ENCODE measurements at regions not wholly inside any gene's neighbourhood (a gene's known extent, or its start where the extent isn't known, plus 50 kb on each side); places are given as distances from the start of the nearest gene placed in this dataset.

GRCh38 chrX:794311-794710 is 163.7 kb downstream of the SHOX start:
- DNase-seq (ENCODE audit: low spot score), result no peak

GRCh38 chrX:793216-793770 is 162.7 kb downstream of the SHOX start:
- DNase-seq (ENCODE audit: low spot score), result no peak

GRCh38 chrX:791479-792034 is 161.0 kb downstream of the SHOX start:
- no peak for DNase-seq (ENCODE audit: low spot score)

GRCh38 chrX:790783-791360 is 160.3 kb downstream of the SHOX start:
- no peak for DNase-seq (ENCODE audit: low spot score)

- DNase-seq (ENCODE audit: low spot score), result no peak
These were observed 159.5 kb downstream of the SHOX start for GRCh38 chrX:790041-790506.

- DNase-seq (ENCODE audit: low spot score), result no peak
These were observed 158.5 kb downstream of the SHOX start for GRCh38 chrX:789096-789495.

GRCh38 chrX:786441-786881 is 155.9 kb downstream of the SHOX start:
- no peak for DNase-seq (ENCODE audit: low spot score)

GRCh38 chrX:784829-785228 is 154.2 kb downstream of the SHOX start:
- no peak for DNase-seq (ENCODE audit: low spot score)

- DNase-seq (ENCODE audit: low spot score), result no peak
These were observed 150.9 kb downstream of the SHOX start for GRCh38 chrX:781224-782204.

GRCh38 chrX:776529-777230 is 146.1 kb downstream of the SHOX start:
- DNase-seq (ENCODE audit: low spot score), result no peak

GRCh38 chrX:776061-776460 is 145.5 kb downstream of the SHOX start:
- no peak for DNase-seq (ENCODE audit: low spot score)

- DNase-seq (ENCODE audit: low spot score), result no peak
These were observed 143.9 kb downstream of the SHOX start for GRCh38 chrX:774536-774935.

- DNase-seq (ENCODE audit: low spot score), result no peak
These were observed 142.9 kb downstream of the SHOX start for GRCh38 chrX:773292-774025.

- no peak for DNase-seq (ENCODE audit: low spot score)
These were observed 140.9 kb downstream of the SHOX start for GRCh38 chrX:771536-771935.

GRCh38 chrX:769796-770195 is 139.2 kb downstream of the SHOX start:
- DNase-seq (ENCODE audit: low spot score), result no peak

- DNase-seq (ENCODE audit: low spot score), result no peak
These were observed 138.0 kb downstream of the SHOX start for GRCh38 chrX:768596-768995.

- no peak for DNase-seq (ENCODE audit: low spot score)
These were observed 128.3 kb downstream of the SHOX start for GRCh38 chrX:758917-759316.

GRCh38 chrX:750812-751211 is 120.2 kb downstream of the SHOX start:
- DNase-seq (ENCODE audit: low spot score), result no peak

- no peak for DNase-seq (ENCODE audit: low spot score)
These were observed 119.7 kb downstream of the SHOX start for GRCh38 chrX:750263-750662.

GRCh38 chrX:747176-747575 is 116.6 kb downstream of the SHOX start:
- no peak for DNase-seq (ENCODE audit: low spot score)

- no peak for DNase-seq (ENCODE audit: low spot score)
These were observed 109.0 kb downstream of the SHOX start for GRCh38 chrX:739611-740010.

All from CD4-positive, alpha-beta T cell treated with Interleukin-2 at 100 ng/mL for 4 hours (primary cell).